ENCODE measurements at regions not wholly inside any gene's neighbourhood (a gene's known extent, or its start where the extent isn't known, plus 50 kb on each side); places are given as distances from the start of the nearest gene placed in this dataset.

DNA sequence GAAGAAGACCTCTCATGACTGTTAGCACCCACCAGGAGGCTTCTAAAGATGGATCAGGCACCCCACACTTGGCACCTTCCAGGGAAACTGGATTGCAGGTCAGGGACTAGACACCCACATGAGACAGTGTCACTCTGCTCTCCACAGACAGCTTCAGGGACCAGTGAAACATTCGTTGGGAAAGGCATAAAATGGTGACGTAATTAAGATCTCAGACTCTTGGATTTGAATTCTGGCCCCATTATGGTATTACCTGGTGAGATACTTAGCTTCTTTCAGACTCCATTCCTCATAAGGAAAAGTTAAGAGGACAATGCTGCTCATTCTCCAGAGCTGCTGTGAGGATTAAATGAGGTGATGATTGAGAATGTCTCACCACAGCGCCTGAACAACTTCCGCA lies 261.1 kb downstream of the ARRDC4 start:
- TF ChIP-seq, protein P1, sequence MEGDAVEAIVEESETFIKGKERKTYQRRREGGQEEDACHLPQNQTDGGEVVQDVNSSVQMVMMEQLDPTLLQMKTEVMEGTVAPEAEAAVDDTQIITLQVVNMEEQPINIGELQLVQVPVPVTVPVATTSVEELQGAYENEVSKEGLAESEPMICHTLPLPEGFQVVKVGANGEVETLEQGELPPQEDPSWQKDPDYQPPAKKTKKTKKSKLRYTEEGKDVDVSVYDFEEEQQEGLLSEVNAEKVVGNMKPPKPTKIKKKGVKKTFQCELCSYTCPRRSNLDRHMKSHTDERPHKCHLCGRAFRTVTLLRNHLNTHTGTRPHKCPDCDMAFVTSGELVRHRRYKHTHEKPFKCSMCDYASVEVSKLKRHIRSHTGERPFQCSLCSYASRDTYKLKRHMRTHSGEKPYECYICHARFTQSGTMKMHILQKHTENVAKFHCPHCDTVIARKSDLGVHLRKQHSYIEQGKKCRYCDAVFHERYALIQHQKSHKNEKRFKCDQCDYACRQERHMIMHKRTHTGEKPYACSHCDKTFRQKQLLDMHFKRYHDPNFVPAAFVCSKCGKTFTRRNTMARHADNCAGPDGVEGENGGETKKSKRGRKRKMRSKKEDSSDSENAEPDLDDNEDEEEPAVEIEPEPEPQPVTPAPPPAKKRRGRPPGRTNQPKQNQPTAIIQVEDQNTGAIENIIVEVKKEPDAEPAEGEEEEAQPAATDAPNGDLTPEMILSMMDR (IDR thresholded peaks at IDR 0.05): no peak
- Mint-ChIP-seq H3K27me3 (ENCODE audit: insufficient read depth) (peaks cover 4% of the 10 kb centered on the region), H3K36me3 (ENCODE audit: low read depth) (no peaks in the 10 kb centered on the region), H3K4me1 (ENCODE audit: low read depth) (no peaks in the 10 kb centered on the region), H3K27ac (no peak overlapping the region), H3K9me3 (no peaks in the 10 kb centered on the region; the same call in none of the 2 replicates), H3K4me3 (no peak overlapping the region)
- no peak for DNase-seq

DNA sequence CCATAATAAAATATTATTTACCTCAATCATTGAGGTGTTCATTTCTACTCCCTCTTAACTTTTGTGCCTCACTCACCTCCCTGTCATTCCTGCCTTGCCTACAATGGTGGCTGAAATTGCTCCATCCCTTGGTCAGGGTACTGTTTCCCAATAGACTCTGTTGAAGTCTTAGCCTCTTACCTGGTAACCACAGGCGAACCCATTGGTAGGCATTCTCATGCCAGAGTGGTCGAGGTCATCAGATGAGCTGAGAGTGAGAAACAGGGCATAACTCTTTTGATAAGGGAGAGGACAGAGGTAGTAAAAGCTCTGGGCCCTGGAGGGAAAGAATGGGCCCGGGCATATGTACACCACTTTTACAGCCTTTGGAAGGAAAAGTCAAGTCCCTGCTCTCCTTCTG lies 265.6 kb downstream of the ARRDC4 start:
- Mint-ChIP-seq H3K27ac (no peak overlapping the region), H3K4me3 (no peak overlapping the region), H3K27me3 (ENCODE audit: insufficient read depth) (peaks cover 4% of the 10 kb centered on the region; the same call in 1 of the 2 replicates), H3K4me1 (ENCODE audit: low read depth) (peaks cover 8% of the 10 kb centered on the region; the same call in 1 of the 2 replicates), H3K36me3 (ENCODE audit: low read depth) (no peaks in the 10 kb centered on the region; the same call in 1 of the 2 replicates), H3K9me3 (no peaks in the 10 kb centered on the region; the same call in 1 of the 2 replicates)
- DNase-seq: no peak
- TF ChIP-seq, protein P1 (IDR thresholded peaks at IDR 0.05): no peak

DNA sequence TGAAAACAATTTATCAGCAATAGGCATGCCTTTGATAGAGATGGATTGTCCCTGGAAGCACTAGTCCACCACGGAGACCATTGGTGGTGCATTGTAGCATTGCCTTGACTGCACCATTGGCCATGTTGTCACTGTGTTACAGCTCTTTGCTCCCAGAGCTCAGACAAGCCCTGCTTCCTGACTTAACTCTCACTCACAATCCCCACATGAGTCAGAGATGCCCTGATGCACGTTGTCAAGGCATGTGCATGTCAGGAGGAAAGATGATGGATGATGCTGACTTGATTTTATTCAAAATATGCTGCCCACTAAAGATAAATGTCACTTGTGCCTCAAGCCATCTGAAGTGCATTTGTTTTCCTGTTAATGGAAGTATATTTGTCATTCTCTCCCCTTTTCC lies 266.1 kb downstream of the ARRDC4 start:
- no peaks in the 10 kb centered on the region; the same call in 1 of the 2 replicates for H3K36me3 Mint-ChIP-seq (ENCODE audit: low read depth)
- H3K9me3 Mint-ChIP-seq: no peaks in the 10 kb centered on the region
- H3K27ac Mint-ChIP-seq: no peak overlapping the region
- peaks cover 4% of the 10 kb centered on the region; the same call in 1 of the 2 replicates for H3K27me3 Mint-ChIP-seq (ENCODE audit: insufficient read depth)
- H3K4me3 Mint-ChIP-seq: no peak overlapping the region
- peaks cover 13% of the 10 kb centered on the region; the same call in 1 of the 2 replicates for H3K4me1 Mint-ChIP-seq (ENCODE audit: low read depth)
- TF ChIP-seq, protein P1 (IDR thresholded peaks at IDR 0.05): no peak
- no peak for DNase-seq

DNA sequence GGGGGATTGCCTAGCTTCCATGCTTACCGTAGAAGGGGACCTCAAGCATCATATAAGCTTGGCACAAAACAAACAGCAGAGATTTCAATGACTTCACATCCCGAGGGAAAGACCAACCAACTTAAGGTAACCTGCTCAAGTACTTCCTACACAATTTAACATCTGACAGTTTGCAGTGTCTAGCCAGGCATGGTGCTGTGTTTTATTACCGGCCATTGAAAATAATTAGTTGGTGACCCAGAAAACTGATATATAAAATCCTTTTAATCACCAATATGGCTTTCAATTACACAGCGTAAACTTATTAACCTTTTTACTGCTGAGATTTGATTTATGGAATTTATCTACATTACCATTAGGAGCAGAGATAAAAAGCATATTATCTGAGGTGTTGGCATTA lies 268.3 kb downstream of the ARRDC4 start:
- H3K27me3 Mint-ChIP-seq (ENCODE audit: insufficient read depth): peaks cover 4% of the 10 kb centered on the region
- H3K27ac Mint-ChIP-seq: no peak overlapping the region
- no peak for DNase-seq
- H3K36me3 Mint-ChIP-seq (ENCODE audit: low read depth): no peaks in the 10 kb centered on the region; the same call in 1 of the 2 replicates
- H3K9me3 Mint-ChIP-seq: no peaks in the 10 kb centered on the region
- TF ChIP-seq, protein P1 (IDR thresholded peaks at IDR 0.05): no peak
- H3K4me3 Mint-ChIP-seq: no peak overlapping the region
- peaks cover 23% of the 10 kb centered on the region for H3K4me1 Mint-ChIP-seq (ENCODE audit: low read depth)

DNA sequence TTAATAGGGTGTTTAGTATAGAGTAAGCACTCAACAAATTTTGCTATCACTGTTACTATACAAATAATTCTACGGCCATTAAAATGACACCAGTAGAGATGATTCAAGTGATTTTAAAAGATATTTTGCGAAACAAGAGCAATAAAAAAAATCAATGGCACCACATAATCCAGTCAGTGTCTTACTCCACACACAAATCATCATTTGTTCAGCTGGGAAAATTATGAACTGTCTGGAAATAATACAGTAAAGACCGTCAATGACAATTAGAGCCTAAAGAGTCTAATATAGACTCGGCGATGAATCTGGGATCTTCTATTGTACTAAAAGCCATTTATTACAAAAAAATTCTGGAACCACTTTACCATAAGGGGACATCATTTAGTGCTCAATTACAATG lies 270.5 kb downstream of the ARRDC4 start:
- TF ChIP-seq, protein P1 (IDR thresholded peaks at IDR 0.05): no peak
- Mint-ChIP-seq H3K4me3 (no peak overlapping the region), H3K27me3 (ENCODE audit: insufficient read depth) (peaks cover 4% of the 10 kb centered on the region), H3K4me1 (ENCODE audit: low read depth) (peaks cover 23% of the 10 kb centered on the region), H3K36me3 (ENCODE audit: low read depth) (no peaks in the 10 kb centered on the region; the same call in 1 of the 2 replicates), H3K9me3 (no peaks in the 10 kb centered on the region), H3K27ac (no peak overlapping the region)
- DNase-seq: no peak

All from HFFc6 (cell line).